BE2C (cell line): ENCODE measurements at regions not wholly inside any gene's neighbourhood (a gene's known extent, or its start where the extent isn't known, plus 50 kb on each side); places are given as distances from the start of the nearest gene placed in this dataset.

Source experiments
- DNase-seq: peaks from one replicate; pipeline ENCODE4 v3.0.0-alpha.2; 2020
- H3K27me3 ChIP-seq: fragments of 250-450 bp; sonication (Bioruptor Pico); 2 replicates; pipeline ENCODE4 v1.5.1; 2020; ENCODE audit warnings: mild to moderate bottlenecking
- H3K36me3 ChIP-seq: fragments of 250-450 bp; sonication (Bioruptor Pico); 2 replicates; pipeline ENCODE4 v1.5.1; 2020; ENCODE audit warnings: mild to moderate bottlenecking
- H3K4me1 ChIP-seq: fragments of 250-450 bp; sonication (Bioruptor Pico); 2 replicates; pipeline ENCODE4 v1.5.1; 2020
- H3K4me3 ChIP-seq: 2 replicates; pipeline ENCODE4 v1.5.1; 2011; ENCODE audit warnings: low read depth, low read length
- H3K9me3 ChIP-seq: fragments of 250-450 bp; sonication (Bioruptor Pico); 2 replicates; pipeline ENCODE4 v1.5.1; 2020
- TF ChIP-seq, protein P1 (sequence below): IDR thresholded peaks from 2 replicates; pipeline ENCODE4 v1.5.1; 2012; ENCODE audit warnings: mild to moderate bottlenecking, low read depth, low read length

DNA sequence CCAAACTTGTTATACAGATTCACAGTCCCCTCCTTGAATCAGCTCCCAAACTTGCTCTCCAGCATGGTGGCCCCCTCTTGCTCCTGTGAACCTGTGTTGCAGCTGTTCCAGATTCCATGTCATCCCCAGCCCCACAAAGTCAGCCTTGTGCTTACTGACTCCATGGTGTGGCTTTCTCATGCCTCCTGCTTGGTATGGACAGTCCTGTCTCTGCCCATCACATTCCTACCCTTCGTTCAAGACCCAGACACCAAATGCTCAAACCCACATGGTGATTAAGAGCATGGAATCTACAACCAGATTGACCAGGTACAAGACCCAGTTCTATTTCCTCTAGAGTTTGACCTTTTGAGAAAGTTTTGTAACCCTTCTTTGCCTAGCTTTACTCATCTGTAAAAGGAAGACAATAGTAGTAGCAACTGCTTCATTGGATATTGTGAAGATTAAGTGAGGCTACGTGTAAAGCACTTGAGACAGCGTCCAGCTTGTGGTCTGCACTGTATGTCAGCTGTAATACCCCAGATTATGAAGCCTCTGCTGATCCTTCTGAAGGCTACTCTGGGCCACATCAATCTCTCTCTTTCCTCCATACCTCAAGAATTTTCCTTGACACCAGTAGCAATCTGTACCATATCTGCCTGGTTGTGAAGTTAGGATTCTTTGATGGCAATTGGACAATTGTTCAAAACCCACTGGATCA is 146.4 kb upstream of the HAAO start:
- no peaks in the 10 kb centered on the region for H3K27me3 ChIP-seq
- H3K36me3 ChIP-seq, result no peaks in the 10 kb centered on the region
- no peak overlapping the region for H3K4me3 ChIP-seq
- TF ChIP-seq, protein P1, sequence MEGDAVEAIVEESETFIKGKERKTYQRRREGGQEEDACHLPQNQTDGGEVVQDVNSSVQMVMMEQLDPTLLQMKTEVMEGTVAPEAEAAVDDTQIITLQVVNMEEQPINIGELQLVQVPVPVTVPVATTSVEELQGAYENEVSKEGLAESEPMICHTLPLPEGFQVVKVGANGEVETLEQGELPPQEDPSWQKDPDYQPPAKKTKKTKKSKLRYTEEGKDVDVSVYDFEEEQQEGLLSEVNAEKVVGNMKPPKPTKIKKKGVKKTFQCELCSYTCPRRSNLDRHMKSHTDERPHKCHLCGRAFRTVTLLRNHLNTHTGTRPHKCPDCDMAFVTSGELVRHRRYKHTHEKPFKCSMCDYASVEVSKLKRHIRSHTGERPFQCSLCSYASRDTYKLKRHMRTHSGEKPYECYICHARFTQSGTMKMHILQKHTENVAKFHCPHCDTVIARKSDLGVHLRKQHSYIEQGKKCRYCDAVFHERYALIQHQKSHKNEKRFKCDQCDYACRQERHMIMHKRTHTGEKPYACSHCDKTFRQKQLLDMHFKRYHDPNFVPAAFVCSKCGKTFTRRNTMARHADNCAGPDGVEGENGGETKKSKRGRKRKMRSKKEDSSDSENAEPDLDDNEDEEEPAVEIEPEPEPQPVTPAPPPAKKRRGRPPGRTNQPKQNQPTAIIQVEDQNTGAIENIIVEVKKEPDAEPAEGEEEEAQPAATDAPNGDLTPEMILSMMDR, result no peak
- H3K9me3 ChIP-seq, result no peaks in the 10 kb centered on the region
- H3K4me1 ChIP-seq, result no peaks in the 10 kb centered on the region; the same call in 1 of the 2 replicates
- no peak for DNase-seq

DNA sequence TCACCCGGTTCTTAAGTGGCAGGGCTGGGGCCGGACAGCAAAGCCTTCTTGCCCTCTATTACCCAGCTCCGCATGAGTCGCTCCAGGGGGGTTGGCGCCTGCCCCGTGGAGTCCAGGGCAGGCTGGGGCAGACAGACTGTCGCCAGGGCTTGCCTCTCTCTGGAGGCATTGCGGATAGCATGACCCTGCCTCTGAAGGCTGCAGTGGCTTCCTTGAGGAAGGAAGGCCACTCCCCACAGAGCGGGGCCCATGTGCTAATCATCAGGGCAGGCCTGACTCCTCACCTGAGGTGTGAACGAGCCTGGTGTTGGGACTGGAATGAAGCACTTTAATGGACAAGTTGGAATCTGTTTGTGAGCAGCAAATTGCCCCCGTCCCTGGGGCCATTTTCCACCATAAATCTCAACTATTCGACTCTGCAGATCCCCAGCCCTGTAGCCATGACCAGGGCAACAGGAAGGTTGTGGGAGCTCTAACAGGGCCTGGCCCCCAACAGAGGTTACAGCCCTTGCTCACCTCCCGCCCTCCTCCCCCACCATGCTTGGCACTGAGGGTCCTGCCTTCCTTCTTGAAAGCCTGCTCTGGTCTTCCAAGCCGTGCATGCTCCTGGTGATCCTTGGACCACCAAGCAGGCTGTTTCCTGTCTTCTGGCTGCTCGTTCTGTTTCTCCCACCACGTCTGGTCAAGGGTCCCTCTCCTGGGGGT is 144.9 kb upstream of the HAAO start:
- H3K4me1 ChIP-seq, result no peaks in the 10 kb centered on the region; the same call in 1 of the 2 replicates
- no peaks in the 10 kb centered on the region for H3K9me3 ChIP-seq
- no peaks in the 10 kb centered on the region for H3K27me3 ChIP-seq
- TF ChIP-seq, protein P1, result no peak
- no peak overlapping the region for H3K4me3 ChIP-seq
- no peaks in the 10 kb centered on the region for H3K36me3 ChIP-seq
- no peak for DNase-seq

DNA sequence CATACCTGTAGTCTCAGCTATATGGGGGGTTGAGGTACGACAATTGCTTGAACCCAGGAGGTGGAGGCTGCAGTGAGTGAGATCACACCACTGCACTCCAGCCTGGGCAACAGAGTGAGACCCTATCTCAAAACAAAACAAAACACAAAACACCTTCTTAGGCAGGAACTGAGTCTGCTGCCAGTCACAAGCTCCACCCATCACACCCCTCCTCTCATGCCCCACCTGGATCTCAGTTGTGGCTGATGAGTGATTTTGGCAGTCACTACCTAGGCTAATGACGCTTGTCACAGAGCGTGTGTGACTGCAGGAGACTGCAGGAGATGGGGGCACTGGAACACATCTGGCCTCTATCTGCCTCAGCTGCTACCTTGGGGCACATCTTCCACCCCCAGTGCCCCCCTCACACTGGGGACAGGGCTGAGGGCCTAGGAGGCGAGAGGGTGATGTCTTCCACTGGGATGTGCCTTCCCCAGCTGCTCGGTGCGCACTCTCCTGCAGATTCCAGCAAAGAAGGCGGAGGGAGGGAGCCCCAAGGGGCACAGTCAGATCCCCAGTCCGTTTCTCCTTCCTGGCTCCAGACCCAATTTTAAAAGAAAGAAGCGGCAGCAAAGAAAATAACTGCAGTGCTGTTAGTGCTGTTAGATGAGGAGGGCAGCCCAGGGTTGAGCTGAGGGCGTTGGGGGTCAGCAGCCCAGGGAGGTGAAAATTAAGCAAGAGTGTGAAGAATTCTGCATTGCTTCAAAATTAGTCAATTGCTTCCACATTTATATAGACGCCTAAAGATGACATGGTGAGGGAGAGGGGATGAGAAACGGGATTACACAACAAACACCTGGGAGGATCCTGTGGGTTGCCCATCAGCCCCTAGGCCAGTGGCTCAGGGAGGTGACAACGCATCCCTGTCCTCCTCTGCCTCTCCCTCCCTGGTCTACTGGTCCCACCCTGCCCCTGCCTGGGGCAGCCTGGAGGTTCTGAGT is 143.6 kb upstream of the HAAO start:
- H3K9me3 ChIP-seq, result no peaks in the 10 kb centered on the region
- H3K36me3 ChIP-seq, result no peaks in the 10 kb centered on the region
- DNase-seq, result no peak
- H3K27me3 ChIP-seq, result no peaks in the 10 kb centered on the region
- no peak overlapping the region for H3K4me3 ChIP-seq
- TF ChIP-seq, protein P1, result no peak
- no peaks in the 10 kb centered on the region; the same call in 1 of the 2 replicates for H3K4me1 ChIP-seq

DNA sequence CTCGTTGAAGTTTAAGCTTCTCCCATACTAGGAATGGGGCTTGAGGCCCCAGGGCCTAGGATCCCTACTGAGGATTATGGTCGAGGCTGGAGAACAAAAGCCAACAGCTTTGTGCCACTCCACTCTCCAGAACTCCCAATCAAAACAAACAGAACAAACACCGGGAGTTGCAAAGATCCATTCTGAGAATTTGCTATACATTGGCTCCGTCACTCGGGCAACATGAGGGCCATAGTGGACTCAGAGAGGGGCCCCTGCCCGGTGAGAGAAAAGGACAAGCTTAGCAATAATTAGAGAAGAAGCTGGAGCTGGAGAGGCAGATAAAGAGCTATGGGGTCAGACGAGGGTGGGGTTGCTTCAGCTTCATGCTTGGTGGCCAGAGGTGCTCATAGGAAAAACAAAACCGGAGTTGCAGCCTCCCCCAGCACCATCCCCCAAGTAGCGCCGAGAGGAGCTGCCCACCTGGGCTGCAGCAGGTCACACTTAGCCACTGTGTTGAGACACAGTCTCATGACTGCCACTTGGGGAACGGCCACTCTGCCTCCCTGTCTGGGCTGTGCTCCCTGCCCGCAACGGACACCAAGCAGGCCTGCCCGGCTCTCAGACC is 142.3 kb upstream of the HAAO start:
- Histone ChIP-seq H3K9me3 (no peaks in the 10 kb centered on the region), H3K27me3 (no peaks in the 10 kb centered on the region), H3K4me1 (peaks cover 7% of the 10 kb centered on the region), H3K36me3 (no peaks in the 10 kb centered on the region), H3K4me3 (no peak overlapping the region)
- no peak for DNase-seq
- TF ChIP-seq, protein P1, result no peak

DNA sequence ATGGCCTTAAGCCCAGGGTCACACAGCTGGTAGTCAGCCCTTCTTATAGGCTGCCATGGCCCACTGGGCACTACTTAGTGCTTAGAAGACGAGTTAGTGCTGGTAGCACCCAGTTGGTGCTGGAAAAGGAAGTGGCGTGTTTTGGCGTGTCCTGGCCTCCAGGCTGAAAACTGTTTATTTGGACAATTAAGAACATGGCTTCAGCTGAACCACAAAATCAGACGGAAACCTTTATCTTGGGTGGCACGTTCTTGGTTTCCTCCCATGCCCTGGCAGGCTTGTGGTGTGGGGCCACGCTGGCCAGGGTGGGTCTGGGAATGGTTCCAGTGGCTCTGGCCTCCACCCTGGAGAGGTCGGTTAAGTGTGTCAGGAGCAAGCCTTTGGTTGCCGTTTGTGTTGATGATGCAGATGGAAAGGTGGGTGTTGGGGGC is 141.5 kb upstream of the HAAO start:
- TF ChIP-seq, protein P1, result no peak
- no peak overlapping the region for H3K4me3 ChIP-seq
- no peaks in the 10 kb centered on the region for H3K27me3 ChIP-seq
- no peaks in the 10 kb centered on the region for H3K9me3 ChIP-seq
- DNase-seq, result no peak
- peaks cover 8% of the 10 kb centered on the region for H3K4me1 ChIP-seq
- H3K36me3 ChIP-seq, result no peaks in the 10 kb centered on the region
